K562 (cell line): ENCODE measurements at regions not wholly inside any gene's neighbourhood (a gene's known extent, or its start where the extent isn't known, plus 50 kb on each side); places are given as distances from the start of the nearest gene placed in this dataset.

Source experiments
- ATAC-seq: fragments of 200-7000 bp; cut with Tn5 transposase; 3 replicates; pipeline ENCODE4 v1.9.1; 2020; ENCODE audit warnings: moderate library complexity
- BruUV-seq: library from RNA; stranded (reverse); fragments of 400-500 nt; replicated peaks from 2 replicates; lab custom pipeline; 2021; lab: Mats Ljungman, UMichigan
- CTCF ChIA-PET: fragments of 300-600 bp; formaldehyde crosslinking; extraction: SDS; loops from one replicate; lab custom pipeline; 2021; ENCODE audit warnings: low intra/inter-chr PET ratio; lab: Yijun Ruan, JAX
- POLR2A ChIA-PET: fragments of 300-600, 350-650 bp; sonication (Branson Sonifier 250); formaldehyde crosslinking; extraction: SDS; loops from one replicate; lab custom pipeline; 2021; ENCODE audit warnings: antibody characterized with exemption, inconsistent platforms; lab: Yijun Ruan, JAX
- DNase-seq, 4 experiments: peaks; one replicate each; pipeline versions ENCODE4 v3.0.0 to v3.0.0-alpha.2; 2011 to 2018; ENCODE audit warnings: low spot score in 3 of 4, mixed read lengths in 3 of 4; ENCODE audit errors: extremely low read depth in 1 of 4
- FAIRE-seq: peaks from 2 replicates; lab custom pipeline; 2011; peaks lifted over from hg19 to GRCh38; lab: Jason Lieb, UNC
- H2AFZ ChIP-seq: 2 replicates; pipeline ENCODE4 v1.6.0; 2011; ENCODE audit warnings: low read depth, low read length, control low read depth, inconsistent platforms
- H3K27ac ChIP-seq: fragments of 200-600 bp; 3 replicates; pipeline ENCODE4 v1.8.0; 2011; ENCODE audit warnings: low read depth, mild to moderate bottlenecking, control low read depth, inconsistent platforms, low read length, moderate library complexity, mixed read lengths; ENCODE audit errors: extremely low read depth
- H3K27me3 ChIP-seq, 2 experiments: fragments of 300-600 bp in 1 of 2; 2 replicates in 1 of 2; 3 replicates in 1 of 2; pipeline versions ENCODE4 v1.6.0 to v1.8.0; 2011; ENCODE audit warnings: inconsistent platforms in 2 of 2, low read length in 2 of 2, mild to moderate bottlenecking in 1 of 2, mixed read lengths in 1 of 2, moderate library complexity in 1 of 2; ENCODE audit not compliant: control insufficient read depth in 2 of 2, insufficient read depth in 2 of 2
- H3K36me3 ChIP-seq: fragments of 300-600 bp; 3 replicates; pipeline ENCODE4 v1.8.0; 2011; ENCODE audit warnings: mild to moderate bottlenecking, low read length, inconsistent platforms; ENCODE audit not compliant: control insufficient read depth, insufficient read depth
- H3K4me1 ChIP-seq, 2 experiments: fragments of 200-600 bp in 1 of 2; replicated peaks in 1 of 2; 2 replicates in 1 of 2; 3 replicates in 1 of 2; pipeline versions ENCODE4 v1.5.1 to v1.8.0; 2011; ENCODE audit warnings: inconsistent platforms in 2 of 2, low read length in 2 of 2, mild to moderate bottlenecking in 1 of 2, mixed read lengths in 1 of 2, moderate library complexity in 1 of 2; ENCODE audit not compliant: control insufficient read depth in 2 of 2, insufficient read depth in 2 of 2
- H3K4me2 ChIP-seq: 2 replicates; pipeline ENCODE4 v1.6.1; 2011; ENCODE audit warnings: low read length, control low read depth, inconsistent platforms, mixed read lengths; ENCODE audit not compliant: insufficient read depth
- H3K4me3 ChIP-seq: fragments of 200-600 bp; sonication (generic), shearing (Covaris generic); 2 replicates; pipeline ENCODE4 v1.5.1; 2016; ENCODE audit warnings: control low read depth, inconsistent platforms
- H3K79me2 ChIP-seq: fragments of 200-600 bp; 3 replicates; pipeline ENCODE4 v1.8.0; 2011; ENCODE audit warnings: low read length, inconsistent platforms; ENCODE audit not compliant: control insufficient read depth, insufficient read depth
- H3K9ac ChIP-seq, 2 experiments: 2 replicates each; pipeline versions ENCODE4 v1.6.0 to v1.6.1; 2011; ENCODE audit warnings: low read depth in 2 of 2, low read length in 2 of 2, control low read depth in 1 of 2, inconsistent platforms in 1 of 2, mild to moderate bottlenecking in 1 of 2, mixed read lengths in 1 of 2; ENCODE audit not compliant: insufficient read depth in 1 of 2
- H3K9me1 ChIP-seq: one replicate; pipeline ENCODE4 v1.6.0; 2011; ENCODE audit warnings: inconsistent platforms, mild to moderate bottlenecking, low read length, moderate library complexity; ENCODE audit not compliant: control insufficient read depth, insufficient read depth
- H3K9me3 ChIP-seq: replicated peaks from 2 replicates; pipeline ENCODE4 v1.5.1; 2011; ENCODE audit warnings: low read depth, low read length, inconsistent platforms; ENCODE audit not compliant: control insufficient read depth, insufficient read depth
- H4K20me1 ChIP-seq: replicated peaks from 2 replicates; pipeline ENCODE4 v1.6.1; 2011; ENCODE audit warnings: low read length, inconsistent platforms, mixed read lengths; ENCODE audit not compliant: control insufficient read depth, insufficient read depth
- ARNT ChIP-seq, 2 experiments: fragments of 450-650 bp; IDR thresholded peaks; 2 replicates each; pipeline ENCODE4 v1.6.1; 2016; ENCODE audit warnings: mild to moderate bottlenecking in 1 of 2
- GATAD2A ChIP-seq: fragments of 450-650 bp; IDR thresholded peaks from 2 replicates; pipeline ENCODE4 v1.6.1; 2017
- KLF13 ChIP-seq: fragments of 450-650 bp; IDR thresholded peaks from 2 replicates; pipeline ENCODE4 v1.6.1; 2016; ENCODE audit warnings: missing genetic modification characterization, low read depth, mild to moderate bottlenecking, missing compliant biosample characterization, moderate library complexity, borderline replicate concordance
- MTA2 ChIP-seq: fragments of 450-650 bp; IDR thresholded peaks from 2 replicates; pipeline ENCODE4 v1.6.1; 2016; ENCODE audit warnings: low read depth
- PRMT5 ChIP-seq: sonication (generic); formaldehyde crosslinking; IDR thresholded peaks from 2 replicates; pipeline ENCODE4 v1.5.0; 2020; ENCODE audit warnings: missing genetic modification reagents
- RBM39 ChIP-seq: fragments of 200-400 bp; formaldehyde crosslinking; optimal IDR thresholded peaks from 2 replicates; pipeline ENCODE3; 2018; ENCODE audit warnings: low read depth, low read length
- SIN3B ChIP-seq: fragments of 450-650 bp; IDR thresholded peaks from 2 replicates; pipeline ENCODE4 v1.6.1; 2017; ENCODE audit warnings: low read depth, mild to moderate bottlenecking, moderate library complexity
- ZNF212 ChIP-seq: fragments of 450-650 bp; formaldehyde crosslinking; IDR thresholded peaks from 2 replicates; pipeline ENCODE4 v1.4.0; 2020; ENCODE audit warnings: mild to moderate bottlenecking
- ZNF717 ChIP-seq: fragments of 250-450 bp; sonication (Bioruptor Pico); IDR thresholded peaks from 2 replicates; pipeline ENCODE4 v1.5.0; 2021
- ZNF778 ChIP-seq: fragments of 450-650 bp; formaldehyde crosslinking; IDR thresholded peaks from 2 replicates; pipeline ENCODE4 v1.4.0; 2020; ENCODE audit warnings: mild to moderate bottlenecking, moderate library complexity
- WGBS: fragments of 100-300 bp; shearing (Covaris generic); methylation state at CpG from one replicate; pipeline ENCODE4 v1.1.6; 2016; ENCODE audit warnings: low coverage, mixed read lengths; ENCODE audit not compliant: insufficient coverage; ENCODE audit errors: missing lambda C conversion rate; 5-methylcytosine and 5-hydroxymethylcytosine counted together
- in situ Hi-C: fragments of 300-500 bp; cut with MboI; formaldehyde crosslinking; loops from 4 replicates; pipeline ENCODE4 v1.15.0; 2018; ENCODE audit warnings: inconsistent platforms, mixed read lengths
- intact Hi-C: fragments of 100-400 bp; cut with micrococcal nuclease; formaldehyde crosslinking; loops from 2 replicates; pipeline ENCODE4 v1.14.2; 2022
- TF ChIP-seq, protein P1 (sequence below): sonication (generic); formaldehyde crosslinking; IDR thresholded peaks from 2 replicates; pipeline ENCODE4 v1.8.0; 2023; ENCODE audit warnings: mild to moderate bottlenecking, missing genetic modification reagents
- TF ChIP-seq, protein P2 (sequence below), 2 experiments: IDR thresholded peaks; 2 replicates each; pipeline ENCODE4 v1.6.1; 2011; ENCODE audit warnings: borderline replicate concordance in 1 of 2, control low read depth in 1 of 2, low read depth in 1 of 2, low read length in 1 of 2, mild to moderate bottlenecking in 1 of 2, mixed read lengths in 1 of 2, moderate library complexity in 1 of 2; ENCODE audit not compliant: insufficient read depth in 1 of 2, insufficient read length in 1 of 2, poor library complexity in 1 of 2, severe bottlenecking in 1 of 2; ENCODE audit errors: extremely low read depth in 1 of 2

DNA sequence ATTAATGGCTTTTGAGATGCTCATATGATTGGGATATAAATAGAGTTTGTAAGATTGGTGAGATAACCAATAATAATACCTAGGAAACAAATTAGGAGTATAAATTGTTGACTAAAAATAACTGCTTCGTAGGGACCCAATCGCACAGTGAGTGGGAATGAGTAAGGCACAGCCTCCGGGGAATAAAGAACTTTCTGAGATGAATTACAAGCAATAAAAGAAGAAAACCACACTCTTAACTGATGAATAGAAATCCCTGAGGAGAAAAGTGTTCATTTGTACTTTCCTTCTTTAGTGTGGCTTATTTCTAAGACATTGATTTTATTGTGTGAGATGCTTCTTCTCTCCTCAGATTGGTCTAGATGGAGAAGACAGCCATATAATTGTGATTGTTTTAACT lies 443.4 kb upstream of the PRMT6 start:
- intact Hi-C loops: no loop called here
- FAIRE-seq: no peak
- CTCF ChIA-PET: no interaction called here

More for the DNA sequence above, 443.4 kb upstream of the PRMT6 start:
- no peaks in the 10 kb centered on the region for H3K9me1 ChIP-seq
- no TSS peak for BruUV-seq
- ATAC-seq: no peak
- no peaks in the 10 kb centered on the region for H3K4me1 ChIP-seq
- POLR2A ChIA-PET: no interaction called here
- no peak overlapping the region for H3K4me2 ChIP-seq
- H3K27me3 ChIP-seq: no peaks in the 10 kb centered on the region
- no peaks in the 10 kb centered on the region for H4K20me1 ChIP-seq
- no peak overlapping the region for H3K4me3 ChIP-seq
- DNase-seq: no peak
- H3K36me3 ChIP-seq: no peaks in the 10 kb centered on the region
- TF ChIP-seq ZNF717 (CRISPR knock-in tag) (no peak), GATAD2A (no peak), RBM39 (no peak), PRMT5 (CRISPR knock-in tag) (no peak), MTA2 (no peak), SIN3B (no peak), ARNT (IDR thresholded peaks at IDR 0.05) (no peak), KLF13 (tag) (no peak), ZNF212 (CRISPR knock-in tag) (no peak), ZNF778 (CRISPR knock-in tag) (no peak)
- TF ChIP-seq, protein P1, sequence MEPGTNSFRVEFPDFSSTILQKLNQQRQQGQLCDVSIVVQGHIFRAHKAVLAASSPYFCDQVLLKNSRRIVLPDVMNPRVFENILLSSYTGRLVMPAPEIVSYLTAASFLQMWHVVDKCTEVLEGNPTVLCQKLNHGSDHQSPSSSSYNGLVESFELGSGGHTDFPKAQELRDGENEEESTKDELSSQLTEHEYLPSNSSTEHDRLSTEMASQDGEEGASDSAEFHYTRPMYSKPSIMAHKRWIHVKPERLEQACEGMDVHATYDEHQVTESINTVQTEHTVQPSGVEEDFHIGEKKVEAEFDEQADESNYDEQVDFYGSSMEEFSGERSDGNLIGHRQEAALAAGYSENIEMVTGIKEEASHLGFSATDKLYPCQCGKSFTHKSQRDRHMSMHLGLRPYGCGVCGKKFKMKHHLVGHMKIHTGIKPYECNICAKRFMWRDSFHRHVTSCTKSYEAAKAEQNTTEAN: no peak
- TF ChIP-seq, protein P2, sequence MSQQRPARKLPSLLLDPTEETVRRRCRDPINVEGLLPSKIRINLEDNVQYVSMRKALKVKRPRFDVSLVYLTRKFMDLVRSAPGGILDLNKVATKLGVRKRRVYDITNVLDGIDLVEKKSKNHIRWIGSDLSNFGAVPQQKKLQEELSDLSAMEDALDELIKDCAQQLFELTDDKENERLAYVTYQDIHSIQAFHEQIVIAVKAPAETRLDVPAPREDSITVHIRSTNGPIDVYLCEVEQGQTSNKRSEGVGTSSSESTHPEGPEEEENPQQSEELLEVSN (IDR thresholded peaks at IDR 0.05; ENCODE audit: borderline replicate concordance in 1 of 2, extremely low read depth in 1 of 2, insufficient read depth in 1 of 2, insufficient read length in 1 of 2, low read depth in 1 of 2, low read length in 1 of 2, poor library complexity in 1 of 2, severe bottlenecking in 1 of 2): no peak
- TF ChIP-seq, all 486 proteins: peak for 0
- in situ Hi-C loops: no loop called here
- no peak overlapping the region for H3K9ac ChIP-seq
- 3% methylated on average over 3 of the region's 3 CpGs for WGBS
- no peaks in the 10 kb centered on the region for H3K79me2 ChIP-seq
- no peaks in the 10 kb centered on the region for H3K9me3 ChIP-seq
- H3K27ac ChIP-seq: no peak overlapping the region
- no peak overlapping the region for H2AFZ ChIP-seq
